Neural crest cell (in vitro differentiated cells): ENCODE measurements at regions not wholly inside any gene's neighbourhood (a gene's known extent, or its start where the extent isn't known, plus 50 kb on each side); places are given as distances from the start of the nearest gene placed in this dataset.

Experiments used
- DNase-seq: peaks from one replicate; pipeline ENCODE4 v3.0.0; 2021; ENCODE audit warnings: low read depth, mixed read lengths, low spot score
- H3K27ac Mint-ChIP-seq: one replicate; pipeline ENCODE4 v1.8.0; 2021; ENCODE audit warnings: mild to moderate bottlenecking, mixed read lengths; ENCODE audit not compliant: unreplicated experiment
- H3K27me3 Mint-ChIP-seq: 2 replicates; pipeline ENCODE4 v1.8.0; 2021; ENCODE audit warnings: low read depth, mild to moderate bottlenecking, mixed read lengths
- H3K36me3 Mint-ChIP-seq: 2 replicates; pipeline ENCODE4 v1.8.0; 2021; ENCODE audit warnings: low read depth, mild to moderate bottlenecking, mixed read lengths
- H3K4me1 Mint-ChIP-seq: 2 replicates; pipeline ENCODE4 v1.8.0; 2021; ENCODE audit warnings: mixed read lengths
- H3K4me3 Mint-ChIP-seq: one replicate; pipeline ENCODE4 v1.8.0; 2021; ENCODE audit warnings: mild to moderate bottlenecking, mixed read lengths
- H3K9me3 Mint-ChIP-seq: 2 replicates; pipeline ENCODE4 v1.8.0; 2021; ENCODE audit warnings: mixed read lengths
- TF ChIP-seq, protein P1 (sequence below): fragments of 200-600 bp; sonication (generic); conservative IDR thresholded peaks from 2 replicates; pipeline ENCODE4 v1.5.0; 2021; ENCODE audit warnings: antibody characterized with exemption, mild to moderate bottlenecking

DNA sequence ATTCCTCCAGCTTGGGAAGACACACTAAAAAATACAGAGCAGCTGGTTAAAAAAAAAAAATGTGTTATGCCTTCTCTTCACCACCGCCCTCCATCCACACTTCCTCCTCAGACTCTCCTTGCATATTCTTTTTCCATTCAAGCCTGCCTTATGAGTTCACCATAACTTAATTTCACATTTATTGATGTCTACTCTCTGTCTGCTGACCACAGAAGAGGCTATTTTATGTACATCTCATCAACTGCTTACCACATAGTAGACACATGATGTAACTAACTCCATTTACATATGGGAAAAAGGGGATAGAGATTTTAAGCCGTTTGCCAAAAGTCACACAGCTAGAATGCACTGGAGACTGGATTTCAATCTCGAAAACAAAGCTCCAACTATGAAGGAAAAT is 409.8 kb downstream of the CDH11 start:
- no peak overlapping the region for H3K4me3 Mint-ChIP-seq
- peaks cover 3% of the 10 kb centered on the region for H3K9me3 Mint-ChIP-seq
- H3K27ac Mint-ChIP-seq = no peak overlapping the region
- TF ChIP-seq, protein P1, sequence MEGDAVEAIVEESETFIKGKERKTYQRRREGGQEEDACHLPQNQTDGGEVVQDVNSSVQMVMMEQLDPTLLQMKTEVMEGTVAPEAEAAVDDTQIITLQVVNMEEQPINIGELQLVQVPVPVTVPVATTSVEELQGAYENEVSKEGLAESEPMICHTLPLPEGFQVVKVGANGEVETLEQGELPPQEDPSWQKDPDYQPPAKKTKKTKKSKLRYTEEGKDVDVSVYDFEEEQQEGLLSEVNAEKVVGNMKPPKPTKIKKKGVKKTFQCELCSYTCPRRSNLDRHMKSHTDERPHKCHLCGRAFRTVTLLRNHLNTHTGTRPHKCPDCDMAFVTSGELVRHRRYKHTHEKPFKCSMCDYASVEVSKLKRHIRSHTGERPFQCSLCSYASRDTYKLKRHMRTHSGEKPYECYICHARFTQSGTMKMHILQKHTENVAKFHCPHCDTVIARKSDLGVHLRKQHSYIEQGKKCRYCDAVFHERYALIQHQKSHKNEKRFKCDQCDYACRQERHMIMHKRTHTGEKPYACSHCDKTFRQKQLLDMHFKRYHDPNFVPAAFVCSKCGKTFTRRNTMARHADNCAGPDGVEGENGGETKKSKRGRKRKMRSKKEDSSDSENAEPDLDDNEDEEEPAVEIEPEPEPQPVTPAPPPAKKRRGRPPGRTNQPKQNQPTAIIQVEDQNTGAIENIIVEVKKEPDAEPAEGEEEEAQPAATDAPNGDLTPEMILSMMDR = no peak
- no peaks in the 10 kb centered on the region for H3K27me3 Mint-ChIP-seq
- no peaks in the 10 kb centered on the region for H3K4me1 Mint-ChIP-seq
- H3K36me3 Mint-ChIP-seq = no peaks in the 10 kb centered on the region
- DNase-seq = no peak

DNA sequence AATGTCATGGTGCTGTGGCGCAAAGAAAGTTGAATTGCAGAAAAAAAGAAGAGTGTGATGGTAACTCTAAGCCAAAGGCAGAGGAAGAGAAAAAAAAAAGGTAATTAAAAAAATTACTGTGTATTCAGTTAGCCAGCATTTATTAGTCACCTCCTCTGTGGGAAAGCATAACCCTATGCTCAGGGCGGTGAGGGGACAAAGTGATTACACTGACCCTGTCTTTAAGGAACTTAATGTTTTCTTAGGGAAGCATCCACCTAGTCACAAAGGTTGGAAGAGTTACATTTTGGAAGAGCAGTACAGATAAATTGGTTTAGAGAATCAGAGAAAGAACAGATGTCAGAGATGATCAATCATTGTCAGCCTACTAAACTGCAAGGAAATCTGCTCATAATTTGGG is 410.3 kb downstream of the CDH11 start:
- Mint-ChIP-seq H3K4me3 (no peak overlapping the region), H3K36me3 (no peaks in the 10 kb centered on the region), H3K27me3 (no peaks in the 10 kb centered on the region), H3K27ac (no peak overlapping the region), H3K9me3 (peaks cover 3% of the 10 kb centered on the region), H3K4me1 (no peaks in the 10 kb centered on the region)
- DNase-seq = no peak
- TF ChIP-seq, protein P1 = no peak

DNA sequence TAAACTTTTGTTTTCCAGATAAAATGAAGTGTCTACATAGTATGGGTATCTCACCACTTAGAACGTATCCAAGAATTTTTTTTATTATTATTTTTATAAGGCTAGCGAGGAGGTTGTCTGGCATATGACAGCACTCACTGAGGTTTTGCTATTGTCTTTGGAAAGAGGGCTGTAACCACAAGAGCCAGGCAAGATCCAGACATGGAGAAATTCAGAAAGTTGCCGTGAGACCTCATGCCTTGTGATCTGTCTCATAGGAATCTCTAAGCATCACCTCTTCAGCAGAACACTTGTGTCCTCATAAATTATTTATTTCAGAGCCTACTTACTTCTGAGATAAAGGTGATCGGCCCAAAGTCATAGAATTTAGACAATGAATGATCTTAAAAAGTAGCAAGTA is 410.8 kb downstream of the CDH11 start:
- TF ChIP-seq, protein P1 = no peak
- H3K4me3 Mint-ChIP-seq = no peak overlapping the region
- no peaks in the 10 kb centered on the region for H3K4me1 Mint-ChIP-seq
- H3K36me3 Mint-ChIP-seq = no peaks in the 10 kb centered on the region
- no peak for DNase-seq
- no peaks in the 10 kb centered on the region for H3K27me3 Mint-ChIP-seq
- H3K27ac Mint-ChIP-seq = no peak overlapping the region
- peaks cover 3% of the 10 kb centered on the region for H3K9me3 Mint-ChIP-seq

DNA sequence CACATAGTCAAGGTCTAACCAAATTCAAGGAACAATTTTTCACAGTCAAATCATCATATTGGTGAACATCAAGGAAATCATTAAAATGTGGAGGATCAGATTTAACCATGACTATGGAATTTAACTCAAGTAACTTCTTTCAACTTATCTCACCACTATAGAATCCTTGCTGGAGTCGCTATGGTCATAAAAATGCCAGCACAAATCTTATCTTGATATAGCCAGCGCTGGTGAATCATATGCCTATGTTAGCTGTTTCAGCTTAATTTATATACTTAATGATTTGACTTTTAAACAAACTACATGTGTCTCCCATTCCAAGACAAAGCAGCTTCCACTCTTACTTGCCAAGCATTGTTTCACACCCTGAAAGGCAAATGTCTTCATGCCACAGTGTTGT is 416.4 kb downstream of the CDH11 start:
- TF ChIP-seq, protein P1 = no peak
- Mint-ChIP-seq H3K4me1 (no peaks in the 10 kb centered on the region), H3K36me3 (no peaks in the 10 kb centered on the region), H3K9me3 (peaks cover 3% of the 10 kb centered on the region), H3K27me3 (no peaks in the 10 kb centered on the region), H3K4me3 (no peak overlapping the region), H3K27ac (no peak overlapping the region)
- no peak for DNase-seq

DNA sequence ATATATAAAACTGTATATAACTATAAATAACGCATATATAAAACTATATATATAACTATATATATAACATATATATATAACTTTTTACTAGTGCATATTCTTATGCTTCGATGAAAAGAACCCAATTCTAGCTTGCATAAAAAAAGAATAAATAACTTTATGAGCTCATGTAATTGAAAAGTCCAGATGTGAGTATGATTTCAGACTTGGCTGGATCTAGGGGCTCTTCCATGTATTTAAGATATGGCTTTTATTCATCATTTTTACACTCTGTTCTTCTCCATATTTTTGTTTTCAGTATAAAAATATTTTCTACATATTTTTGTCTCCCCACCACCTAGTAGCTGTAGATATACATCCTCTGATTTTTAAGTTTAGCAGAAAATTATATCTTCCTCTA is 417.5 kb downstream of the CDH11 start:
- peaks cover 3% of the 10 kb centered on the region for H3K9me3 Mint-ChIP-seq
- no peak overlapping the region for H3K4me3 Mint-ChIP-seq
- no peak overlapping the region for H3K27ac Mint-ChIP-seq
- H3K36me3 Mint-ChIP-seq = no peaks in the 10 kb centered on the region
- H3K27me3 Mint-ChIP-seq = no peaks in the 10 kb centered on the region
- DNase-seq = no peak
- no peaks in the 10 kb centered on the region for H3K4me1 Mint-ChIP-seq
- TF ChIP-seq, protein P1 = no peak

DNA sequence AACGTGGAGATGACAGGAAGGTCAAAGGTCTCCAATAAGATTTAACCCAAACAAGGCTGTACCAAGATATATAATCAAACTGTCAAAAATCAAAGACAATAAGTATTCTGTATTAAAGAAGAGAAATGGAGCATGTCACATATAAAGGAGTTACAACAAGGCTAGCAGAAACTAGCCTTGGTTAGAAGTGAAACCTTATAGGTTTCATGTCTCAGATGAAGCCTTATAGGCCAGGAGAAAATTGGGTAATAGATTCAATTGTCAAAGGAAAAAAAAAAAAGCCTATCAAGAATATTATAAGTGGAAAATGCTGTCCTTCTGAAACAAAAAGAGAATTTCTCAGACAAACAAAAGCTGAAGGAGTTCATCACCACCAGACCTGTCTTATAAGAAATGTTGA is 419.4 kb downstream of the CDH11 start:
- TF ChIP-seq, protein P1 = no peak
- Mint-ChIP-seq H3K9me3 (peaks cover 2% of the 10 kb centered on the region), H3K4me1 (peaks cover 3% of the 10 kb centered on the region), H3K36me3 (no peaks in the 10 kb centered on the region), H3K27me3 (no peaks in the 10 kb centered on the region), H3K4me3 (no peak overlapping the region), H3K27ac (no peak overlapping the region)
- no peak for DNase-seq
